Lower lobe of right lung (tissue), 2 donors: ENCODE measurements at regions not wholly inside any gene's neighbourhood (a gene's known extent, or its start where the extent isn't known, plus 50 kb on each side); places are given as distances from the start of the nearest gene placed in this dataset.

Experiments
- ATAC-seq, 2 donors: fragments of 200-7000 bp; cut with Tn5 transposase; one replicate each; pipeline ENCODE4 v1.9.1; 2020 to 2022; ENCODE audit warnings: mild to moderate bottlenecking in 2 of 2, moderate library complexity in 2 of 2
- DNase-seq: peaks from one replicate; pipeline ENCODE4 v3.0.0-alpha.2; 2020
- H3K27ac ChIP-seq: fragments of 200-600 bp; one replicate; pipeline ENCODE4 v1.8.0; 2022
- H3K27me3 ChIP-seq: fragments of 200-600 bp; one replicate; pipeline ENCODE4 v1.8.0; 2022; ENCODE audit warnings: low read depth
- H3K36me3 ChIP-seq: fragments of 200-600 bp; one replicate; pipeline ENCODE4 v1.8.0; 2022; ENCODE audit warnings: mild to moderate bottlenecking
- H3K4me1 ChIP-seq: fragments of 200-600 bp; one replicate; pipeline ENCODE4 v1.8.0; 2022
- H3K4me3 ChIP-seq: fragments of 200-600 bp; one replicate; pipeline ENCODE4 v1.8.0; 2022; ENCODE audit warnings: mild to moderate bottlenecking
- H3K9me3 ChIP-seq: fragments of 200-600 bp; one replicate; pipeline ENCODE4 v1.8.0; 2022
- intact Hi-C: fragments of 100-400 bp; cut with DNase I; formaldehyde crosslinking; loops from one replicate; pipeline ENCODE4 v1.11.0; 2022
- TF ChIP-seq, protein P1 (sequence below): fragments of 200-600 bp; IDR thresholded peaks from one replicate; pipeline ENCODE4 v1.8.0; 2022; ENCODE audit warnings: antibody characterized with exemption, mild to moderate bottlenecking
- donor health status: DM: no; HTN: yes; CAD: no; lungs with severe emphysema.

DNA sequence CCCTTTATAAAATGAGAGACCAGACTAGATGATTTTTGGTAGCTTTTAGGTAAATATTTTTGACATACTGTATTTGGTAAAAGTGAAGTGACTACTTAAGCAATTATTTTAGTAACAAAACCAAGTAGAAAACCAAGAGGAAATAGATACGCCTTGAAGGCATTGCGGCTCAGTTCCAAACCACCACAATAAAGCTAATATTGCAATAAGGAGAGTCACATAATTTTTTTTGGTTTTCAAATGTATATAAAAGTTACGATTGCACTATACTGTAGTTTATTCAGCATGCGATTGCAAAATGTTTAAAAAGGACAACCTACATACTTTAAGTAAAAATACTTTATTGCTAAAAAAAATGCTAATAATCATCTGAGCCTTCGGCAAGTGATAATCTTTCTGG, 581.7 kb upstream of the POT1 start:
- Histone ChIP-seq H3K36me3 (no peaks in the 10 kb centered on the region), H3K27ac (no peak overlapping the region), H3K27me3 (no peaks in the 10 kb centered on the region), H3K4me1 (no peaks in the 10 kb centered on the region), H3K9me3 (no peaks in the 10 kb centered on the region), H3K4me3 (no peak overlapping the region)
- no peak for DNase-seq
- intact Hi-C loops, result no loop called here
- no peak for ATAC-seq
- TF ChIP-seq, protein P1, sequence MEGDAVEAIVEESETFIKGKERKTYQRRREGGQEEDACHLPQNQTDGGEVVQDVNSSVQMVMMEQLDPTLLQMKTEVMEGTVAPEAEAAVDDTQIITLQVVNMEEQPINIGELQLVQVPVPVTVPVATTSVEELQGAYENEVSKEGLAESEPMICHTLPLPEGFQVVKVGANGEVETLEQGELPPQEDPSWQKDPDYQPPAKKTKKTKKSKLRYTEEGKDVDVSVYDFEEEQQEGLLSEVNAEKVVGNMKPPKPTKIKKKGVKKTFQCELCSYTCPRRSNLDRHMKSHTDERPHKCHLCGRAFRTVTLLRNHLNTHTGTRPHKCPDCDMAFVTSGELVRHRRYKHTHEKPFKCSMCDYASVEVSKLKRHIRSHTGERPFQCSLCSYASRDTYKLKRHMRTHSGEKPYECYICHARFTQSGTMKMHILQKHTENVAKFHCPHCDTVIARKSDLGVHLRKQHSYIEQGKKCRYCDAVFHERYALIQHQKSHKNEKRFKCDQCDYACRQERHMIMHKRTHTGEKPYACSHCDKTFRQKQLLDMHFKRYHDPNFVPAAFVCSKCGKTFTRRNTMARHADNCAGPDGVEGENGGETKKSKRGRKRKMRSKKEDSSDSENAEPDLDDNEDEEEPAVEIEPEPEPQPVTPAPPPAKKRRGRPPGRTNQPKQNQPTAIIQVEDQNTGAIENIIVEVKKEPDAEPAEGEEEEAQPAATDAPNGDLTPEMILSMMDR, result no peak

DNA sequence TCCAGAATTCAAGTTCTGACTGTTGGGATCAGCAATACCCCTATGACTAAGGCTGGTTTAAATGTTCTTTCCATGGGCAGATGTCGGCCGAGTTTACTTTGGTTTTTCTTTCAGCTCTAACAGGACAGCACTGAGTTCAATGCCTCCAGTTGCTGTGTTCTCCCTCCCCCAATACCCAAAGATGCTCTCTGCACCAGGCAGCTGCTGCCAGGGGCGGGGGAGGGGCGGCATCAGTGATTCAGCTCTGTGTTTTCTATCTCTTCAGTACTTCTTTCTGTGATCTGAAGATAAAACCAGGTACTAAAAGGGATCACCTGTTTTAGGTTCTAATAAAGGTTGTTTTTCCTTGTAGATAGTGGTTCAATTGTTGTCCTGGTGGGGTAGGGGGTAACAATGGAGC, 576.7 kb upstream of the POT1 start:
- Histone ChIP-seq H3K27me3 (no peaks in the 10 kb centered on the region), H3K4me3 (no peak overlapping the region), H3K27ac (no peak overlapping the region), H3K4me1 (no peaks in the 10 kb centered on the region), H3K9me3 (no peaks in the 10 kb centered on the region), H3K36me3 (no peaks in the 10 kb centered on the region)
- ATAC-seq, result no peak
- no peak for DNase-seq
- TF ChIP-seq, protein P1, result no peak
- intact Hi-C loops, result no loop called here

DNA sequence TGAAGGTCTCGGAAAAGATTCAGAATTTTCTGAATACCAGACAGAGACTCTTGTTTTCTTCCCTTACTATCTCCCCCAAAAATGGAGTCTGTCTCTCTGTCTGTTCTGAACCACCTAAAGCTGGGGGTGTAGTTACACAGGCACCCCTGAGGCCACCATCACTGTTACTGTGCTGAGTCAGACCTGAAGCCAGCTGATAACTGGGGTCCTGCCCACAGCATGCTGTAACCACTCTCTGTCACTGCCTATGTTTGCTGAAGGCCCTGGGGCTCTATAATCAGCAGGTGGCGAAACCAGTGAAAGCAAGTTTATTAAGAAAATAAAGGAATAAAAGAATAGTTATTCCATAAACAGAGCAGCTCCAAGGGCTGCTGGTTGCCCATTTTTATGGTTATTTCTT, 575.2 kb upstream of the POT1 start:
- Histone ChIP-seq H3K4me1 (no peaks in the 10 kb centered on the region), H3K36me3 (no peaks in the 10 kb centered on the region), H3K4me3 (no peak overlapping the region), H3K27me3 (no peaks in the 10 kb centered on the region), H3K9me3 (no peaks in the 10 kb centered on the region), H3K27ac (no peak overlapping the region)
- ATAC-seq, result no peak
- TF ChIP-seq, protein P1, result no peak
- no peak for DNase-seq
- intact Hi-C loops, result no loop called here

DNA sequence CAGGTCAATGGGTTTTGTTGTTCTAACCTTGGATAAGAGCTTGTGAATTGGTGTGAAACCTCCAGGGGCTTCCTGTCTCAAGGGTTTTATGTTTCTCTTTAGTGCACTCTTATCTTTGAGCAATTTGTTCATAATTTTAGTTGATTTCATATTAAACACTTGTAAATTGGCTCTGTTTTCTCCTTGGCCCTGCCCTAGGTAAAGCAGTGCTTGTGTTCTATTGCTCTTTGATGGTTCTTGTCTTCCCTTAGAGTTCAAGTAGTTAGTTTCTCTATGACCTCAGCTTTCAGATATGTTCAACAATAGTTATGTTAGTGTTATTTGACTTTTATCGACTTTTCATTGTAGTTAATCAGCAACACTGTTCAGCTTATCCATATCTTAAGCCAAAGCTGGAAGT, 566.4 kb upstream of the POT1 start:
- intact Hi-C loops, result no loop called here
- Histone ChIP-seq H3K27me3 (no peaks in the 10 kb centered on the region), H3K27ac (no peak overlapping the region), H3K4me1 (no peaks in the 10 kb centered on the region), H3K9me3 (no peaks in the 10 kb centered on the region), H3K4me3 (no peak overlapping the region), H3K36me3 (no peaks in the 10 kb centered on the region)
- DNase-seq (no peak), ATAC-seq (peak; percentile 47 to 61)
- TF ChIP-seq, protein P1, result no peak

DNA sequence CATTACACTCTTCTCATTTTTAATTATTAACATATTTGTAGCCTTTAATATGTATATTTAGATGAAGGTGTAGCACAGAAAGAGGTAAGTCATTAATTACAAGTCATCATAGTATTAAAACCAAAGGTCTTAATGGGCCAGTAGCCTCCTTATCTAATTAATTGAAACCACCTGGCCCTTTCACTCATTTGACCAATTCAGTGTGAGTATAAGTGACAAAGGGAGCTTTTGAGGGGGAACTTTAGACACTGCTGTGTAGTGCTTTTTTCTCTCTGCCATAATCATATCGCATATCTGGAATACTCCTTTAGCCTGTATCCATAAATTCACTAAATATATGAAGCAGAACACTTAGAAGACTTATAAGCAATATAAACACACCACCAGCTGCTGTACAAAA, 562.9 kb upstream of the POT1 start:
- ATAC-seq, result no peak
- Histone ChIP-seq H3K27me3 (no peaks in the 10 kb centered on the region), H3K4me1 (no peaks in the 10 kb centered on the region), H3K9me3 (no peaks in the 10 kb centered on the region), H3K36me3 (no peaks in the 10 kb centered on the region), H3K4me3 (no peak overlapping the region), H3K27ac (no peak overlapping the region)
- intact Hi-C loops, result no loop called here
- DNase-seq, result no peak
- TF ChIP-seq, protein P1, result no peak

DNA sequence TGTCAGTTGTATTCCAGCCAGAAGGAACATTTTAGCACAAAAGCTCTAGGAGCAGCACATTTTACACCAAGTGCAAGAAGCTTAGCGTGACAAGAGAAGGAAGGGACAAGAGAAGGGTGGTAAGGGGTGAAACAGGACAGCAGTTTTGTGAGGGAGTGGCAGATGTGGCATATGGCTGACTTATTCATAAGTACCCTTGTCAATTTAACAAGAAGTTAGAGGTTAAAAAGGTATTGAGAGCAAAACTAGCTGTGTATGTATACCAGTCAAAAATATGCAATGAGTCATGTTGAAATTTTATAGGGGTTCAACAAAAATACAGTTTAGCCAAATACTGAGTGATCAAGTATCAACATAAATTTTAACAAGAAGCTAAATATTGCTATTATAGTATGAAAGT, 561.5 kb upstream of the POT1 start:
- Histone ChIP-seq H3K4me1 (no peaks in the 10 kb centered on the region), H3K4me3 (no peak overlapping the region), H3K9me3 (no peaks in the 10 kb centered on the region), H3K27me3 (no peaks in the 10 kb centered on the region), H3K36me3 (no peaks in the 10 kb centered on the region), H3K27ac (no peak overlapping the region)
- intact Hi-C loops, result no loop called here
- TF ChIP-seq, protein P1, result no peak
- no peak for DNase-seq
- ATAC-seq, result no peak
